Neural cell (in vitro differentiated cells): ENCODE measurements at regions not wholly inside any gene's neighbourhood (a gene's known extent, or its start where the extent isn't known, plus 50 kb on each side); places are given as distances from the start of the nearest gene placed in this dataset.

Experiments used
- H2AFZ ChIP-seq: fragments of 200-600, 300-800 bp; sonication (generic), shearing (Covaris generic); 2 replicates; pipeline ENCODE4 v1.6.0; 2014; ENCODE audit warnings: low read depth, mild to moderate bottlenecking, antibody characterized with exemption, low read length, moderate library complexity
- H3F3A ChIP-seq: fragments of 200-600 bp; shearing (Covaris generic); 2 replicates; pipeline ENCODE4 v1.6.1; 2016; ENCODE audit warnings: mild to moderate bottlenecking, moderate library complexity, mixed read lengths, antibody characterized with exemption, low read length; ENCODE audit not compliant: insufficient read depth, poor library complexity, severe bottlenecking
- H3K27ac ChIP-seq: fragments of 200-600, 300-800 bp; sonication (generic), shearing (Covaris generic); 2 replicates; pipeline ENCODE4 v1.5.1; 2014; ENCODE audit warnings: mild to moderate bottlenecking, low read length, moderate library complexity
- H3K27me3 ChIP-seq: fragments of 300-800, 200-600 bp; sonication (generic), shearing (Covaris generic); 2 replicates; pipeline ENCODE4 v1.6.0; 2014; ENCODE audit warnings: mild to moderate bottlenecking, low read depth, low read length, moderate library complexity; ENCODE audit not compliant: insufficient read depth
- H3K36me3 ChIP-seq: fragments of 300-800, 200-600 bp; sonication (generic), shearing (Covaris generic); 2 replicates; pipeline ENCODE4 v1.5.1; 2014; ENCODE audit warnings: mild to moderate bottlenecking, antibody characterized with exemption, low read length, moderate library complexity; ENCODE audit not compliant: insufficient read depth
- H3K4me2 ChIP-seq: fragments of 300-800, 200-600 bp; sonication (generic), shearing (Covaris generic); 2 replicates; pipeline ENCODE4 v1.6.0; 2014; ENCODE audit warnings: mild to moderate bottlenecking, low read length
- H3K4me3 ChIP-seq: fragments of 300-800, 200-600 bp; sonication (generic), shearing (Covaris generic); 2 replicates; pipeline ENCODE4 v1.5.1; 2014; ENCODE audit warnings: mild to moderate bottlenecking, low read length, moderate library complexity
- H3K79me2 ChIP-seq: fragments of 200-600 bp; shearing (Covaris generic); replicated peaks from 2 replicates; pipeline ENCODE4 v1.6.0; 2014; ENCODE audit warnings: mild to moderate bottlenecking, low read length, moderate library complexity; ENCODE audit not compliant: insufficient read depth
- H3K9ac ChIP-seq: fragments of 300-800, 200-600 bp; sonication (generic), shearing (Covaris generic); 2 replicates; pipeline ENCODE4 v1.6.1; 2016; ENCODE audit warnings: mild to moderate bottlenecking, low read length, mixed read lengths
- H3K9me2 ChIP-seq: fragments of 200-600 bp; shearing (Covaris generic); 2 replicates; pipeline ENCODE4 v1.6.1; 2016; ENCODE audit warnings: mild to moderate bottlenecking, low read length, mixed read lengths; ENCODE audit not compliant: insufficient read depth
- H3K9me3 ChIP-seq: fragments of 200-600, 300-800 bp; sonication (generic), shearing (Covaris generic); 2 replicates; pipeline ENCODE4 v1.6.1; 2016; ENCODE audit warnings: mild to moderate bottlenecking, mixed run types, low read length, moderate library complexity, mixed read lengths
- H4K20me1 ChIP-seq: fragments of 200-600 bp; shearing (Covaris generic); 2 replicates; pipeline ENCODE4 v1.6.1; 2016; ENCODE audit warnings: mild to moderate bottlenecking, mixed run types; ENCODE audit not compliant: insufficient read depth
- CTCF ChIP-seq: fragments of 450-650 bp; IDR thresholded peaks from 2 replicates; pipeline ENCODE4 v1.5.1; 2014; ENCODE audit warnings: antibody characterized with exemption, mild to moderate bottlenecking, moderate library complexity; ENCODE audit not compliant: poor library complexity, severe bottlenecking
- EZH2 ChIP-seq: fragments of 200-600, 300-800 bp; shearing (Covaris generic), sonication (generic); IDR thresholded peaks from 2 replicates; pipeline ENCODE4 v1.6.1; 2014; ENCODE audit warnings: antibody characterized with exemption, low read length, borderline replicate concordance, mild to moderate bottlenecking; ENCODE audit not compliant: insufficient read depth, poor library complexity, severe bottlenecking
- MXI1 ChIP-seq: fragments of 450-650 bp; conservative IDR thresholded peaks from 2 replicates; pipeline ENCODE4 v1.6.1; 2014; ENCODE audit warnings: antibody characterized with exemption, mild to moderate bottlenecking; ENCODE audit not compliant: poor library complexity, severe bottlenecking
- POLR2AphosphoS5 ChIP-seq: IDR thresholded peaks from 2 replicates; pipeline ENCODE4 v1.6.1; 2012
- RAD21 ChIP-seq: fragments of 450-650 bp; conservative IDR thresholded peaks from 2 replicates; pipeline ENCODE4 v1.6.1; 2014; ENCODE audit warnings: antibody characterized with exemption, mild to moderate bottlenecking, moderate library complexity
- REST ChIP-seq: IDR thresholded peaks from 2 replicates; pipeline ENCODE4 v1.6.1; 2012; ENCODE audit warnings: borderline replicate concordance
- SMC3 ChIP-seq: fragments of 450-650 bp; conservative IDR thresholded peaks from 2 replicates; pipeline ENCODE4 v1.6.1; 2014; ENCODE audit warnings: antibody characterized with exemption, mild to moderate bottlenecking, moderate library complexity; ENCODE audit not compliant: poor library complexity
- TAF1 ChIP-seq: IDR thresholded peaks from 2 replicates; pipeline ENCODE4 v1.6.1; 2012; ENCODE audit warnings: low read depth

- Histone ChIP-seq H4K20me1 (no peaks in the 10 kb centered on the region), H3K9ac (no peak overlapping the region), H3K4me3 (no peak overlapping the region)
These were observed 1375.7 kb downstream of the PCDH9 start for GRCh38 chr13:65854431-65854830.

GRCh38 chr13:65844266-65844841 is 1385.8 kb downstream of the PCDH9 start:
- Histone ChIP-seq H3K27me3 (no peaks in the 10 kb centered on the region), H2AFZ (no peak overlapping the region), H3K36me3 (no peaks in the 10 kb centered on the region), H3K27ac (no peak overlapping the region), H3K4me3 (no peak overlapping the region), H3K79me2 (no peaks in the 10 kb centered on the region), H3K4me2 (no peak overlapping the region), H3K9me3 (no peaks in the 10 kb centered on the region), H4K20me1 (no peaks in the 10 kb centered on the region), H3F3A (no peaks in the 10 kb centered on the region), H3K9me2 (no peaks in the 10 kb centered on the region), H3K9ac (no peak overlapping the region)
- TF ChIP-seq RAD21 (no peak), SMC3 (no peak), POLR2AphosphoS5 (no peak), CTCF (no peak), EZH2 (no peak), MXI1 (no peak)

More at GRCh38 chr13:65854431-65854830, 1375.7 kb downstream of the PCDH9 start:
- Histone ChIP-seq H3K27me3 (no peaks in the 10 kb centered on the region), H3K9me2 (no peaks in the 10 kb centered on the region), H3K9me3 (no peaks in the 10 kb centered on the region), H3K79me2 (no peaks in the 10 kb centered on the region), H2AFZ (no peak overlapping the region), H3F3A (no peaks in the 10 kb centered on the region), H3K36me3 (no peaks in the 10 kb centered on the region), H3K4me2 (no peak overlapping the region), H3K27ac (no peak overlapping the region)
- TF ChIP-seq REST: no peak
- no peak for TF ChIP-seq MXI1
- no peak for TF ChIP-seq POLR2AphosphoS5
- no peak for TF ChIP-seq CTCF
- no peak for TF ChIP-seq SMC3
- TF ChIP-seq TAF1: no peak
- TF ChIP-seq EZH2: no peak
